ENCODE measurements at regions not wholly inside any gene's neighbourhood (a gene's known extent, or its start where the extent isn't known, plus 50 kb on each side); places are given as distances from the start of the nearest gene placed in this dataset.
"Not testable (repeated sequence)": the region's sequence is repeated elsewhere in the genome, so short reads cannot be mapped to it uniquely, and the experiment has no call there.

GRCh38 chr12:25357595-25357994, 106.9 kb upstream of the KRAS start:
- no peak for DNase-seq (ENCODE audit: low spot score)
- H3K9me3 Mint-ChIP-seq (ENCODE audit: unreplicated experiment) = no peaks in the 10 kb centered on the region
- no peak overlapping the region for H3K27ac Mint-ChIP-seq (ENCODE audit: unreplicated experiment)
- no peaks in the 10 kb centered on the region for H3K4me1 Mint-ChIP-seq (ENCODE audit: unreplicated experiment)
- H3K36me3 Mint-ChIP-seq (ENCODE audit: low read depth, unreplicated experiment) = no peaks in the 10 kb centered on the region
- H3K4me3 Mint-ChIP-seq (ENCODE audit: unreplicated experiment) = no peak overlapping the region
- no peak for TF ChIP-seq CTCF (IDR thresholded peaks at IDR 0.05; ENCODE audit: unreplicated experiment)
- H3K27me3 Mint-ChIP-seq (ENCODE audit: unreplicated experiment) = no peaks in the 10 kb centered on the region

DNA sequence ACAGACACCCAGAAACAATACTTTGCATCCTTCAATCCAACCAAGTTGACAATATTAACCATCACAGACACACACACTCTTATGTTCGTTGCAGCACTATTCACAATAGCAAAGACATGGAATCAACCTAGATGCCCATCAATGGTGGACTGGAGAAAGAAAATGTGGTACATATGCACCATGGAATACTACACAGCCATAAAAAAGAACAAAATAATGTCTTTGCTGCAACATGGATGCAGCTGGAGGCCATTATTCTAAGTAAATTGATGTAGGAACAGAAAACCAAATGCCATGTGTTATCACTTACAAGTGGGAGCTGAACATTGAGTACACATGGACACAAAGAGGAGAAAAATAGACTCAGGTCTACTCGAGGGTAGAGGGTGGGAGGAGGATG, 102.2 kb upstream of the KRAS start:
- H3K4me3 Mint-ChIP-seq (ENCODE audit: unreplicated experiment); H3K27ac Mint-ChIP-seq (ENCODE audit: unreplicated experiment); H3K9me3 Mint-ChIP-seq (ENCODE audit: unreplicated experiment); DNase-seq (ENCODE audit: low spot score); H3K27me3 Mint-ChIP-seq (ENCODE audit: unreplicated experiment); H3K36me3 Mint-ChIP-seq (ENCODE audit: low read depth, unreplicated experiment); H3K4me1 Mint-ChIP-seq (ENCODE audit: unreplicated experiment): not testable (repeated sequence)

DNA sequence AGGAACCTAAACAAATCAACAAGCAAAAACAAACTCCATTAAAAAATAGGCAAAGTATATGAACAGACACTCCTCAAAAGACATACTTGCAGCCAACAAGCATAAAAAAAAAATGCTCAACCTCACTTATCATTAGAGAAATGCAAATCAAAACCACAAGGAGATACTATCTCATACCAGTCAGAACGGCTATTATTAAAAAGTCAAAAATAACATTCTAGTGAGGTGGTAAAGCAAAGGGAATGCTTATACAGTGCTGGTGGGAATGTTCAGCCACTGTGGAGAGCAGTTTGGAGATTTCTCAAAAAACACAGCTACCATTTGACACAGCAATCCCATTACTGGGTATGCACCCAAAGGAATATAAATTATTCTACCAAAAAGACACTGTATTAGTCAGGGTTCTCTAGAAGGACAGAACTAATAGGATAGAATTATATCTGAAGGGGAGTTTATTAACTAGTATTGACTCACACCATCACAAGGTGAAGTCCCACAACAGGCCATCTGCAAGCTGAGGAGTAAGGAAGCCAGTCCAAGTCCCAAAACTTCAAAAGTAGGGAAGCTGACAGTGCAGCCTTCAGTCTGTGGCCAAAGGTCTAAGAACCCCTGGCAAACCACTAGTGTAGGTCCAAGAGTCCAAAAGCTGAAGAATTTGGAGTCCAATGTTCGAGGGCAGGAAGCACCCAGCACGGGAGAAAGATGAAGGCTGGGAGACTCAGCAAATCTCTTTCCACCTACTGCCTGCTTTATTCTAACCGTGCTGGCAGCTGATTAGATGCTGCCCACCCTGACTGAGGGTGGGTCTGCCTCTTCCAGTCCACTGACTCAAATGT, 101.6 kb upstream of the KRAS start:
- Mint-ChIP-seq H3K27me3 (ENCODE audit: unreplicated experiment) (no peaks in the 10 kb centered on the region), H3K4me3 (ENCODE audit: unreplicated experiment) (no peak overlapping the region), H3K36me3 (ENCODE audit: low read depth, unreplicated experiment) (no peaks in the 10 kb centered on the region), H3K9me3 (ENCODE audit: unreplicated experiment) (no peaks in the 10 kb centered on the region), H3K27ac (ENCODE audit: unreplicated experiment) (no peak overlapping the region), H3K4me1 (ENCODE audit: unreplicated experiment) (no peaks in the 10 kb centered on the region)
- TF ChIP-seq CTCF (IDR thresholded peaks at IDR 0.05; ENCODE audit: unreplicated experiment) = no peak
- no peak for DNase-seq (ENCODE audit: low spot score)

DNA sequence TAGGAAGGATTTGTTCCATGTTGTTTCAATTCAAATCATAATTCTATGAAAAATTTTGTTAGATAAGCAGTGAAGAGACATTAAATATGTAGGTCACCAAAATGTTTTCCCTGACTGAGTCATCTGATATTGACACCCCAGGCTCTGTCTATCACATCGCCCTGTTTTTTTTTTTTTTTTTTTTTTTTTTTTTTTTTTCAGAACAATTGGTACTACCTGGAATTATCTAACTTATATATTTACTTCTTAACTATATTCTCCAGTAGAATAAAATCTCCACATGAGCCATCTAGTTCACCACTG, 97.8 kb upstream of the KRAS start:
- Mint-ChIP-seq H3K9me3 (ENCODE audit: unreplicated experiment) (no peaks in the 10 kb centered on the region), H3K36me3 (ENCODE audit: low read depth, unreplicated experiment) (no peaks in the 10 kb centered on the region), H3K27ac (ENCODE audit: unreplicated experiment) (no peak overlapping the region), H3K4me3 (ENCODE audit: unreplicated experiment) (no peak overlapping the region), H3K4me1 (ENCODE audit: unreplicated experiment) (no peaks in the 10 kb centered on the region), H3K27me3 (ENCODE audit: unreplicated experiment) (peaks cover 1% of the 10 kb centered on the region)
- DNase-seq (ENCODE audit: low spot score) = no peak
- no peak for TF ChIP-seq CTCF (IDR thresholded peaks at IDR 0.05; ENCODE audit: unreplicated experiment)

DNA sequence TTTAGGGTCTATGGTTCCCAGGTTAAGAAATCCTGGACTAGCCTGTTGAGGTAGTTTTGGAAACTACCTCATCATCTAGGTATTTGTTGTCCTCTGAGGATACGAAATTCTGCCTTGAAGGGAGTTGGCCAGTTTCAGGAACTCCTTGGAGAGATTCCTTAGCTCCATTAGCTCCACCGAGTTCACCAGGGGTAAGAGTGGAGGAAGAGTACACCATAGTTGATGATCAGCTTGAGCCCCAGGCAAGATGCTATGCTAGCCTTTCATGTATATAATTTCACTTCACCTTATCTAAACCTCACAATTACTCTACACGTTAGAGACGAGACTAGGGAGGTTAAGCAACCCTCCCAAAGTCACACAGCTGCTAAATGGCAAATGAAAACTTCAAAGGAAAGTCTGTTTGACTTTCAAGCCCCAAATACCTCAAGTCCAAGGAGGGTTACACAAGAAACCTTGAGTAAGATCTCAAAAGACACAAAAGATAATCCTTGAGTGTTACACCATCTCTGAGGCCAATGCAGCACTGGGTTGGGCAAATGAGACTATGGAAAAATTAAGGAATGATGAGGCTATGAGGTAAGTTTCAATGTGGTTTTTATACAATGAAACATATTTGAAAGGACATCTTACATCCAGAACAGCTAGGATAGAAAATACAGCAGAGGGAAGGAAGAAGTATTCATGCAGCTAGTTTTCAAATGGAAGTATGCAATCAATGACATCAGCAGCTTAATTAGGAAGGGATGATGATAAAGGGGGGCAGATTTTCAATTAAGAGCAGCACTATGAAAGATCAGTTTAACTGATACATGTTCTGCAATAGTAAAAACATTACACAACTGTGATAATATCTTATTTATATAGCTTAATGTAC, 97.2 kb upstream of the KRAS start:
- Mint-ChIP-seq H3K36me3 (ENCODE audit: low read depth, unreplicated experiment) (no peaks in the 10 kb centered on the region), H3K27me3 (ENCODE audit: unreplicated experiment) (peaks cover 1% of the 10 kb centered on the region), H3K9me3 (ENCODE audit: unreplicated experiment) (no peaks in the 10 kb centered on the region), H3K4me3 (ENCODE audit: unreplicated experiment) (no peak overlapping the region), H3K4me1 (ENCODE audit: unreplicated experiment) (no peaks in the 10 kb centered on the region), H3K27ac (ENCODE audit: unreplicated experiment) (no peak overlapping the region)
- no peak for DNase-seq (ENCODE audit: low spot score)
- TF ChIP-seq CTCF (IDR thresholded peaks at IDR 0.05; ENCODE audit: unreplicated experiment) = no peak

- H3K27ac Mint-ChIP-seq (ENCODE audit: unreplicated experiment); H3K36me3 Mint-ChIP-seq (ENCODE audit: low read depth, unreplicated experiment); H3K9me3 Mint-ChIP-seq (ENCODE audit: unreplicated experiment); DNase-seq (ENCODE audit: low spot score); H3K4me3 Mint-ChIP-seq (ENCODE audit: unreplicated experiment); H3K27me3 Mint-ChIP-seq (ENCODE audit: unreplicated experiment); H3K4me1 Mint-ChIP-seq (ENCODE audit: unreplicated experiment): not testable (repeated sequence)
These were observed 91.1 kb upstream of the KRAS start for GRCh38 chr12:25341877-25342276.
